Keratinocyte (primary cell): ENCODE measurements at regions not wholly inside any gene's neighbourhood (a gene's known extent, or its start where the extent isn't known, plus 50 kb on each side); places are given as distances from the start of the nearest gene placed in this dataset.
"Not testable (repeated sequence)": the region's sequence is repeated elsewhere in the genome, so short reads cannot be mapped to it uniquely, and the experiment has no call there.

ENCODE experiments used
- CTCF ChIP-seq, 3 experiments: IDR thresholded peaks in 1 of 3; conservative IDR thresholded peaks in 1 of 3; optimal IDR thresholded peaks in 1 of 3; 2 replicates in 2 of 3; 3 replicates in 1 of 3; pipeline versions ENCODE3 to v1.5.1; 2011; ENCODE audit warnings: low read length in 3 of 3, mild to moderate bottlenecking in 3 of 3, moderate library complexity in 2 of 3, control low read depth in 1 of 3, inconsistent platforms in 1 of 3; ENCODE audit not compliant: insufficient read depth in 2 of 3; ENCODE audit errors: extremely low read depth in 1 of 3
- EZH2 ChIP-seq: IDR thresholded peaks from one replicate; pipeline ENCODE4 v1.6.1; 2012; ENCODE audit warnings: inconsistent platforms, mild to moderate bottlenecking, low read length, moderate library complexity

- not testable (repeated sequence) for TF ChIP-seq CTCF (optimal IDR thresholded peaks at IDR 0.05 in 1 of 3, IDR thresholded peaks at IDR 0.05 in 1 of 3, conservative IDR thresholded peaks at IDR 0.05 in 1 of 3; ENCODE audit: extremely low read depth in 1 of 3, insufficient read depth in 2 of 3, low read length in 3 of 3); EZH2
Observed at GRCh38 chr17:22227699-22228553, 535.6 kb downstream of the KCNJ18 start.
